Neural progenitor cell (in vitro differentiated cells): ENCODE measurements at regions not wholly inside any gene's neighbourhood (a gene's known extent, or its start where the extent isn't known, plus 50 kb on each side); places are given as distances from the start of the nearest gene placed in this dataset.
"Not testable (repeated sequence)": the region's sequence is repeated elsewhere in the genome, so short reads cannot be mapped to it uniquely, and the experiment has no call there.

Source experiments
- DNase-seq: peaks from one replicate; pipeline ENCODE4 v3.0.0-alpha.2; 2016; ENCODE audit warnings: low spot score
- H2AFZ ChIP-seq: fragments of 200-600 bp; sonication (generic); replicated peaks from 2 replicates; pipeline ENCODE4 v1.6.1; 2016; ENCODE audit warnings: antibody characterized with exemption
- H3F3A ChIP-seq: fragments of 200-600 bp; sonication (generic); 2 replicates; pipeline ENCODE4 v1.6.1; 2016; ENCODE audit warnings: antibody characterized with exemption, low read depth
- H3K27ac ChIP-seq: fragments of 200-600 bp; sonication (generic); 2 replicates; pipeline ENCODE4 v1.5.1; 2016; ENCODE audit warnings: mild to moderate bottlenecking
- H3K27me3 ChIP-seq: fragments of 200-600 bp; sonication (generic); 2 replicates; pipeline ENCODE4 v1.6.1; 2016; ENCODE audit warnings: mild to moderate bottlenecking, moderate library complexity
- H3K36me3 ChIP-seq: fragments of 200-600 bp; sonication (generic); 2 replicates; pipeline ENCODE4 v1.5.1; 2016
- H3K4me1 ChIP-seq: fragments of 200-600 bp; sonication (generic); 2 replicates; pipeline ENCODE4 v1.6.1; 2016; ENCODE audit warnings: mixed run types
- H3K4me2 ChIP-seq: fragments of 200-600 bp; sonication (generic); 2 replicates; pipeline ENCODE4 v1.6.1; 2016
- H3K4me3 ChIP-seq: fragments of 200-600 bp; sonication (generic); 2 replicates; pipeline ENCODE4 v1.5.1; 2016
- H3K79me2 ChIP-seq: fragments of 200-600 bp; sonication (generic); 2 replicates; pipeline ENCODE4 v1.6.1; 2016; ENCODE audit warnings: low read depth
- H3K9ac ChIP-seq: fragments of 200-600 bp; sonication (generic); 2 replicates; pipeline ENCODE4 v1.6.1; 2016
- H3K9me3 ChIP-seq: fragments of 200-600 bp; sonication (generic); 2 replicates; pipeline ENCODE4 v1.5.1; 2016; ENCODE audit warnings: low read depth
- H4K20me1 ChIP-seq: fragments of 200-600 bp; sonication (generic); 2 replicates; pipeline ENCODE4 v1.6.1; 2016; ENCODE audit warnings: low read depth
- H3K27ac Mint-ChIP-seq: 3 replicates; pipeline ENCODE4 v1.8.0; 2021; ENCODE audit warnings: mixed read lengths
- H3K27me3 Mint-ChIP-seq: 2 replicates; pipeline ENCODE4 v1.8.0; 2022; ENCODE audit warnings: low read depth, mild to moderate bottlenecking, inconsistent platforms, moderate library complexity, mixed read lengths; ENCODE audit not compliant: insufficient read depth
- H3K36me3 Mint-ChIP-seq: 3 replicates; pipeline ENCODE4 v1.8.0; 2021; ENCODE audit warnings: mixed read lengths
- H3K4me1 Mint-ChIP-seq: 3 replicates; pipeline ENCODE4 v1.8.0; 2021; ENCODE audit warnings: mixed read lengths
- H3K4me3 Mint-ChIP-seq: 3 replicates; pipeline ENCODE4 v1.8.0; 2021; ENCODE audit warnings: mild to moderate bottlenecking, moderate library complexity, mixed read lengths
- H3K9me3 Mint-ChIP-seq: 3 replicates; pipeline ENCODE4 v1.8.0; 2020; ENCODE audit warnings: mixed read lengths
- EZH2 ChIP-seq: fragments of 200-600 bp; sonication (generic); IDR thresholded peaks from 2 replicates; pipeline ENCODE4 v1.6.1; 2017; ENCODE audit warnings: antibody characterized with exemption, mild to moderate bottlenecking, moderate library complexity
- EZH2phosphoT487 ChIP-seq: fragments of 200-600 bp; sonication (generic); IDR thresholded peaks from 2 replicates; pipeline ENCODE4 v1.6.1; 2017; ENCODE audit warnings: antibody characterized with exemption
- TF ChIP-seq, protein P1 (sequence below): fragments of 200-600 bp; sonication (generic); IDR thresholded peaks from 2 replicates; pipeline ENCODE4 v1.5.1; 2017; ENCODE audit warnings: antibody characterized with exemption, mild to moderate bottlenecking

DNA sequence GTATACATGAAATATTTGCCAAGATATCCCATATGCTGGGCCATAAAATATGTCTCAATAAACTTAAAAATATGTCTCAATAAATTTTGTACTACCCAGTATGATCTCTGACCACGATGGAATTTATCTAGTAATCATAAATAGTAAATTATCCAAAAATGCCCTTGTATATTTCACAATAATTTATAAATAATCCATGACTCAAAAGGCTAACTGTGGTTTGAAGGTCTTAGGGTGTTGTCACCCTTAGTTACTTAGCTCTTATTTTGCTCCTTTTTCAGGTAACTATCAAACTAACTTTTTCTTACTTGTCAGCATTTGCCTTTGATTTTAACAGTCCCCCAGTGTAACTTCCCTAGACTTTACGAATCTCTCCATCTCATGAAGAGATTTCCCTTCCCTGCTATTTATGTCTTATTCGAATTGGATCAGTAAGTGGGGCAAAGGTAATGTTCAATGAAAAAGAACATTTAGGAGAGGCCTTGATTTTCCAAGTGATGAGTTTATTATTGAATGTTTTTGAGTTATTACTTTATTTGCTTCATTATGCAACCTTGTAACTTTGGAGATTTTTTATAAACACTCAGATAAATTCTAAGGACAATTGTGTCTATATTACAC lies 109.0 kb upstream of the THBS2 start:
- TF ChIP-seq EZH2, result no peak
- TF ChIP-seq, protein P1, sequence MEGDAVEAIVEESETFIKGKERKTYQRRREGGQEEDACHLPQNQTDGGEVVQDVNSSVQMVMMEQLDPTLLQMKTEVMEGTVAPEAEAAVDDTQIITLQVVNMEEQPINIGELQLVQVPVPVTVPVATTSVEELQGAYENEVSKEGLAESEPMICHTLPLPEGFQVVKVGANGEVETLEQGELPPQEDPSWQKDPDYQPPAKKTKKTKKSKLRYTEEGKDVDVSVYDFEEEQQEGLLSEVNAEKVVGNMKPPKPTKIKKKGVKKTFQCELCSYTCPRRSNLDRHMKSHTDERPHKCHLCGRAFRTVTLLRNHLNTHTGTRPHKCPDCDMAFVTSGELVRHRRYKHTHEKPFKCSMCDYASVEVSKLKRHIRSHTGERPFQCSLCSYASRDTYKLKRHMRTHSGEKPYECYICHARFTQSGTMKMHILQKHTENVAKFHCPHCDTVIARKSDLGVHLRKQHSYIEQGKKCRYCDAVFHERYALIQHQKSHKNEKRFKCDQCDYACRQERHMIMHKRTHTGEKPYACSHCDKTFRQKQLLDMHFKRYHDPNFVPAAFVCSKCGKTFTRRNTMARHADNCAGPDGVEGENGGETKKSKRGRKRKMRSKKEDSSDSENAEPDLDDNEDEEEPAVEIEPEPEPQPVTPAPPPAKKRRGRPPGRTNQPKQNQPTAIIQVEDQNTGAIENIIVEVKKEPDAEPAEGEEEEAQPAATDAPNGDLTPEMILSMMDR, result no peak
- DNase-seq, result no peak
- H2AFZ ChIP-seq, result no peak overlapping the region
- H3K4me3 Mint-ChIP-seq, result no peak overlapping the region
- no peaks in the 10 kb centered on the region for H3K4me1 ChIP-seq
- H3K4me2 ChIP-seq, result no peak overlapping the region
- H3K27me3 Mint-ChIP-seq, result peaks cover 2% of the 10 kb centered on the region
- H3K27ac Mint-ChIP-seq, result no peak overlapping the region
- no peaks in the 10 kb centered on the region for H3K9me3 ChIP-seq
- H3K27me3 ChIP-seq, result no peaks in the 10 kb centered on the region
- H3K9ac ChIP-seq, result no peak overlapping the region
- H3K36me3 ChIP-seq, result no peaks in the 10 kb centered on the region
- H3F3A ChIP-seq, result no peaks in the 10 kb centered on the region
- no peaks in the 10 kb centered on the region for H3K79me2 ChIP-seq
- peaks cover 3% of the 10 kb centered on the region for H3K4me1 Mint-ChIP-seq
- H3K4me3 ChIP-seq, result no peak overlapping the region
- H3K27ac ChIP-seq, result no peak overlapping the region
- H3K9me3 Mint-ChIP-seq, result peaks cover 8% of the 10 kb centered on the region
- H3K36me3 Mint-ChIP-seq, result no peaks in the 10 kb centered on the region
- H4K20me1 ChIP-seq, result no peaks in the 10 kb centered on the region

GRCh38 chr6:169355001-169355400 lies 101.4 kb upstream of the THBS2 start:
- H3K4me3 ChIP-seq, H3K36me3 Mint-ChIP-seq, H3K27me3 Mint-ChIP-seq, H3F3A ChIP-seq, H2AFZ ChIP-seq, H3K27ac Mint-ChIP-seq, H3K9ac ChIP-seq, H3K27ac ChIP-seq, H4K20me1 ChIP-seq, H3K79me2 ChIP-seq, H3K27me3 ChIP-seq, H3K4me1 ChIP-seq, H3K4me3 Mint-ChIP-seq, H3K4me1 Mint-ChIP-seq, H3K9me3 ChIP-seq, H3K4me2 ChIP-seq, DNase-seq, H3K36me3 ChIP-seq: not testable (repeated sequence)
- H3K9me3 Mint-ChIP-seq, result peaks cover 26% of the 10 kb centered on the region

DNA sequence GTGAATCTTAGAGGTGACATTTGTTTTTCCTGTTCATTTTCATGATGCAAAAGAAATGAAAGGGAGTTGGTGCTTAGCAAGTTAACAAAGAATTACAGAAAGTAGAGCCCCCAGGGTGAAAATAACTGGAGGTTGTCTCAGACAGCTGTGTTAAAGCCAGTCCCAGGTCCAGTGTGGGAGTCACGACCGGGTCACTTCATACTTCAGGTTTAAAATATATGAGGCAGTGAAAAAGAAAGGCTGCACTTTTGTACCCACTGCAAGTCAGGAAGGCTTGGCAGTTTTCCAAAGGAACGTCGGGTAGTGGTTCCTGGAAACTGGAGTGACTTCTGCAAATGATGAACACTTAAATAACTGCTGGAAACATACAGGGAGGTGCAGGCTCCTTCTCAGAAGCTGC lies 91.5 kb upstream of the THBS2 start:
- Histone ChIP-seq H3K36me3 (no peaks in the 10 kb centered on the region), H3K27me3 (no peaks in the 10 kb centered on the region), H3K27ac (no peak overlapping the region), H3K9me3 (no peaks in the 10 kb centered on the region), H3K4me3 (no peak overlapping the region), H3F3A (no peaks in the 10 kb centered on the region), H3K4me1 (no peaks in the 10 kb centered on the region), H3K4me2 (no peak overlapping the region), H4K20me1 (no peaks in the 10 kb centered on the region), H3K79me2 (no peaks in the 10 kb centered on the region), H2AFZ (no peak overlapping the region), H3K9ac (no peak overlapping the region)
- TF ChIP-seq, protein P1, result no peak
- H3K4me3 Mint-ChIP-seq, result no peak overlapping the region
- no peak overlapping the region for H3K27ac Mint-ChIP-seq
- no peak for DNase-seq
- no peaks in the 10 kb centered on the region for H3K27me3 Mint-ChIP-seq
- H3K9me3 Mint-ChIP-seq, result peaks cover 5% of the 10 kb centered on the region
- peaks cover 12% of the 10 kb centered on the region for H3K4me1 Mint-ChIP-seq
- peaks cover 2% of the 10 kb centered on the region for H3K36me3 Mint-ChIP-seq

GRCh38 chr6:169344750-169345065 lies 91.1 kb upstream of the THBS2 start:
- Mint-ChIP-seq H3K4me1 (peaks cover 12% of the 10 kb centered on the region), H3K27me3 (no peaks in the 10 kb centered on the region), H3K27ac (no peak overlapping the region), H3K9me3 (peaks cover 5% of the 10 kb centered on the region), H3K4me3 (no peak overlapping the region), H3K36me3 (peaks cover 2% of the 10 kb centered on the region)
- no peak overlapping the region for H3K9ac ChIP-seq
- H2AFZ ChIP-seq, result no peak overlapping the region
- H3K4me1 ChIP-seq, result no peaks in the 10 kb centered on the region
- H3K4me3 ChIP-seq, result no peak overlapping the region
- H3K27ac ChIP-seq, result no peak overlapping the region
- DNase-seq, result no peak
- no peaks in the 10 kb centered on the region for H3K79me2 ChIP-seq
- no peaks in the 10 kb centered on the region for H3K27me3 ChIP-seq
- TF ChIP-seq EZH2 (no peak), EZH2phosphoT487 (no peak)
- TF ChIP-seq, protein P1, result no peak
- H3F3A ChIP-seq, result no peaks in the 10 kb centered on the region
- H4K20me1 ChIP-seq, result no peaks in the 10 kb centered on the region
- no peaks in the 10 kb centered on the region for H3K9me3 ChIP-seq
- H3K4me2 ChIP-seq, result no peak overlapping the region
- no peaks in the 10 kb centered on the region for H3K36me3 ChIP-seq
